ENCODE measurements at regions not wholly inside any gene's neighbourhood (a gene's known extent, or its start where the extent isn't known, plus 50 kb on each side); places are given as distances from the start of the nearest gene placed in this dataset.

- H3K9me3 ChIP-seq (ENCODE audit: control insufficient read depth, insufficient read depth, low read depth, low read length) = no peaks in the 10 kb centered on the region
- TF ChIP-seq SIN3A (IDR thresholded peaks at IDR 0.05; ENCODE audit: borderline replicate concordance, insufficient read depth, low read depth, low read length) (no peak), REST (IDR thresholded peaks at IDR 0.05; ENCODE audit: insufficient read depth in 1 of 2, low read depth in 2 of 2, low read length in 1 of 2) (no peak), CTCF (IDR thresholded peaks at IDR 0.05) (no peak), POLR2AphosphoS5 (IDR thresholded peaks at IDR 0.05; ENCODE audit: low read depth, low read length) (no peak), TCF7L2 (IDR thresholded peaks at IDR 0.05; ENCODE audit: low read depth, low read length) (no peak)
- BruUV-seq (replicated peaks) = no TSS peak
- no peaks in the 10 kb centered on the region for H3K4me1 ChIP-seq (ENCODE audit: control insufficient read depth, insufficient read depth, low read length)
- ATAC-seq (no peak), DNase-seq (ENCODE audit: low read depth, low spot score) (no peak)
- intact Hi-C loops (cut with micrococcal nuclease; ENCODE audit: unreplicated experiment) (no loop called here), in situ Hi-C loops (cut with HindIII; ENCODE audit: low pct_unique_long_range_greater_than_20kb, low sequenced_read_pairs) (no loop called here)
- no peaks in the 10 kb centered on the region for H3K36me3 ChIP-seq (ENCODE audit: control insufficient read depth, insufficient read depth, low read length)
- ChIA-PET POLR2A (no interaction called here), CTCF (no interaction called here)
- no peaks in the 10 kb centered on the region for H3K27me3 ChIP-seq (ENCODE audit: control insufficient read depth, insufficient read depth, low read length)
- no peak overlapping the region for H3K4me3 ChIP-seq (ENCODE audit: low read depth in 2 of 2, low read length in 2 of 2)
- no peak overlapping the region for H3K27ac ChIP-seq (ENCODE audit: low read length)
These were observed 150.4 kb downstream of the CXCL12 start for GRCh38 chr10:44234483-44234875.

- CTCF ChIA-PET = no interaction called here
- DNase-seq (ENCODE audit: low read depth, low spot score) (no peak), ATAC-seq (no peak)
- TF ChIP-seq POLR2AphosphoS5 (IDR thresholded peaks at IDR 0.05; ENCODE audit: low read depth, low read length) = no peak
- no peak for TF ChIP-seq TCF7L2 (IDR thresholded peaks at IDR 0.05; ENCODE audit: low read depth, low read length)
- TF ChIP-seq CTCF (IDR thresholded peaks at IDR 0.05) = no peak
- no peak for TF ChIP-seq REST (IDR thresholded peaks at IDR 0.05; ENCODE audit: insufficient read depth in 1 of 2, low read depth in 2 of 2, low read length in 1 of 2)
- TF ChIP-seq SIN3A (IDR thresholded peaks at IDR 0.05; ENCODE audit: borderline replicate concordance, insufficient read depth, low read depth, low read length) = no peak
- Histone ChIP-seq H3K9me3 (ENCODE audit: control insufficient read depth, insufficient read depth, low read depth, low read length) (no peaks in the 10 kb centered on the region), H3K4me1 (ENCODE audit: control insufficient read depth, insufficient read depth, low read length) (no peaks in the 10 kb centered on the region), H3K36me3 (ENCODE audit: control insufficient read depth, insufficient read depth, low read length) (no peaks in the 10 kb centered on the region), H3K4me3 (ENCODE audit: low read depth in 2 of 2, low read length in 2 of 2) (no peak overlapping the region), H3K27ac (ENCODE audit: low read length) (no peak overlapping the region), H3K27me3 (ENCODE audit: control insufficient read depth, insufficient read depth, low read length) (no peaks in the 10 kb centered on the region)
- in situ Hi-C loops (cut with HindIII; ENCODE audit: low pct_unique_long_range_greater_than_20kb, low sequenced_read_pairs) = no loop called here
- POLR2A ChIA-PET = no interaction called here
- intact Hi-C loops (cut with micrococcal nuclease; ENCODE audit: unreplicated experiment) = no loop called here
- BruUV-seq (replicated peaks) = no TSS peak
These were observed 151.1 kb downstream of the CXCL12 start for GRCh38 chr10:44233561-44234482.
